Hepatocyte (in vitro differentiated cells): ENCODE measurements at regions not wholly inside any gene's neighbourhood (a gene's known extent, or its start where the extent isn't known, plus 50 kb on each side); places are given as distances from the start of the nearest gene placed in this dataset.

Source experiments
- DNase-seq: peaks from one replicate; pipeline ENCODE4 v3.0.0-alpha.2; 2016; ENCODE audit warnings: low spot score
- H2AFZ ChIP-seq: fragments of 200-600 bp; sonication (generic); 2 replicates; pipeline ENCODE4 v1.6.0; 2016; ENCODE audit warnings: antibody characterized with exemption, mild to moderate bottlenecking
- H3K27ac ChIP-seq: fragments of 200-600 bp; sonication (generic); 2 replicates; pipeline ENCODE4 v1.5.1; 2016; ENCODE audit warnings: mild to moderate bottlenecking
- H3K27me3 ChIP-seq: fragments of 200-600 bp; sonication (generic); 2 replicates; pipeline ENCODE4 v1.6.1; 2016
- H3K36me3 ChIP-seq: fragments of 200-600 bp; sonication (generic); replicated peaks from 2 replicates; pipeline ENCODE4 v1.5.1; 2016; ENCODE audit warnings: low read depth; ENCODE audit not compliant: insufficient read depth
- H3K4me1 ChIP-seq: fragments of 200-600 bp; sonication (generic); 2 replicates; pipeline ENCODE4 v1.5.1; 2016; ENCODE audit warnings: mild to moderate bottlenecking, moderate library complexity; ENCODE audit not compliant: insufficient read depth
- H3K4me2 ChIP-seq: fragments of 200-600 bp; sonication (generic); 2 replicates; pipeline ENCODE4 v1.6.0; 2016
- H3K4me3 ChIP-seq: fragments of 200-600 bp; sonication (generic); 2 replicates; pipeline ENCODE4 v1.5.1; 2016; ENCODE audit warnings: mild to moderate bottlenecking
- H3K79me2 ChIP-seq: fragments of 200-600 bp; sonication (generic); 2 replicates; pipeline ENCODE4 v1.6.0; 2017; ENCODE audit warnings: mild to moderate bottlenecking
- H3K9me2 ChIP-seq: fragments of 200-600 bp; sonication (generic); replicated peaks from 2 replicates; pipeline ENCODE4 v1.6.0; 2017; ENCODE audit warnings: mild to moderate bottlenecking; ENCODE audit not compliant: insufficient read depth
- H3K9me3 ChIP-seq: fragments of 200-600 bp; sonication (generic); 2 replicates; pipeline ENCODE4 v1.5.1; 2016; ENCODE audit warnings: low read depth, mild to moderate bottlenecking
- H4K20me1 ChIP-seq: fragments of 200-600 bp; sonication (generic); 2 replicates; pipeline ENCODE4 v1.6.0; 2016; ENCODE audit warnings: mild to moderate bottlenecking; ENCODE audit not compliant: insufficient read depth, poor library complexity, severe bottlenecking
- CTCF ChIP-seq: fragments of 200-600 bp; sonication (generic); IDR thresholded peaks from 2 replicates; pipeline ENCODE4 v1.5.1; 2016; ENCODE audit warnings: antibody characterized with exemption, mild to moderate bottlenecking; ENCODE audit not compliant: poor library complexity
- EZH2 ChIP-seq: fragments of 200-600 bp; sonication (generic); IDR thresholded peaks from 2 replicates; pipeline ENCODE4 v1.6.1; 2016; ENCODE audit warnings: antibody characterized with exemption, mild to moderate bottlenecking, borderline replicate concordance
- EZH2phosphoT487 ChIP-seq: fragments of 200-600 bp; sonication (generic); IDR thresholded peaks from one replicate; pipeline ENCODE4 v1.6.1; 2018; ENCODE audit warnings: antibody characterized with exemption, mild to moderate bottlenecking, low read depth, moderate library complexity; ENCODE audit not compliant: unreplicated experiment, severe bottlenecking
- WGBS: methylation state at CpG from one replicate; pipeline ENCODE4 v1.1.6; 2016; ENCODE audit warnings: low lambda C conversion rate; ENCODE audit errors: missing lambda C conversion rate; 5-methylcytosine and 5-hydroxymethylcytosine counted together

DNA sequence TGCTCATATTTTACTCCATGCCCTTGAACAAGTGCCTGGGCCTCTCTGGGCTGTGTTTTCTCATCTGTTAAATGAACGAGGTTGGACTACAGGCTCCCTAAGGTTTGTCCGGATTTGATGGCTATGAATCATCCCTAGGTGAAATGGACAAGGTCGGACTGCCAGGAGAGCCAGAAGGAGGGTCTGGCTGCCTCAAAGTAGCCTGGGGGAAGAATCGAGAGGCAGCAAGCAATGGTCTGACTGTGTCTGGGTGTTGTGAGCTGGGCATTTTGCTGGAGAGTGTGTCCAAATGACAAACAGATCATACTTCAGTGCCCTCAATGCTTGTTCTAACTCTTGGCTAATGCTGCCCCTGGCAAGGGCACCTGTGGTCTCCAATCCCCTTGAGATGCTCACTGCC, 730.9 kb downstream of the PTPRU start:
- H4K20me1 ChIP-seq = no peaks in the 10 kb centered on the region
- H3K4me2 ChIP-seq = no peak overlapping the region
- no peak overlapping the region for H2AFZ ChIP-seq
- no peaks in the 10 kb centered on the region for H3K9me2 ChIP-seq
- no peak for DNase-seq
- peaks cover 10% of the 10 kb centered on the region for H3K27me3 ChIP-seq
- no peak for TF ChIP-seq CTCF
- TF ChIP-seq EZH2 = no peak
- TF ChIP-seq EZH2phosphoT487 = no peak
- H3K27ac ChIP-seq = no peak overlapping the region
- no peaks in the 10 kb centered on the region for H3K4me1 ChIP-seq
- no peak overlapping the region for H3K4me3 ChIP-seq
- no peaks in the 10 kb centered on the region for H3K9me3 ChIP-seq
- no peaks in the 10 kb centered on the region for H3K79me2 ChIP-seq
- WGBS = 59% methylated on average over 4 of the region's 4 CpGs
- H3K36me3 ChIP-seq = no peaks in the 10 kb centered on the region

DNA sequence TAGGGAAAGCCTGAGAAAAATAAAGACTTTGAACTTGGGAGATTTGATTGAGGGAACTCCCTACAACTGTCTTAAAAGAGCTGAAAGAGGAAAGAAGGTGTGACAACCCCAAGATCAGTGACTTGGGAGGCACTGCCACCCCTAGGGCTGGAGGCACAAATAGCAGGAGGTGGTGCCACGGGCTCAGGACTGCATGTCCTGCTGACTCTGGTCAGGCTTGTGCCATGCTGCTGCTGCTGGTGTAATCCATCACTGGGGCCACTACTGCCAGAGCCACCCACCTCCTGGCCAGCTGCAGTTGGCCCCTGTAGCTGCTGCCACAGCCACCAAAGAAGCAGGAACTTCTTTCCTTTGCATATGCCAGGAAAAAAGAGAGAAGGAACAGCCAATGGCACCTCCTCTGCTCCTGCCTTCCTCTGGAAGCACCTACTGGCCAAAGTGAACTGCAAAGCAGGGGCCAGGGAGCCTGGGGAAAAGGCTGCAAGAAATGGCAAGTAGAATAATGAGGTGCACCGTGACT, 730.3 kb downstream of the PTPRU start:
- Histone ChIP-seq H3K27me3 (peaks cover 10% of the 10 kb centered on the region), H3K4me3 (no peak overlapping the region), H3K9me3 (no peaks in the 10 kb centered on the region), H3K79me2 (no peaks in the 10 kb centered on the region), H3K36me3 (no peaks in the 10 kb centered on the region), H2AFZ (no peak overlapping the region), H3K9me2 (no peaks in the 10 kb centered on the region), H3K4me1 (no peaks in the 10 kb centered on the region), H3K27ac (no peak overlapping the region), H4K20me1 (no peaks in the 10 kb centered on the region), H3K4me2 (no peak overlapping the region)
- DNase-seq = no peak
- TF ChIP-seq CTCF = no peak
- no peak for TF ChIP-seq EZH2
- no peak for TF ChIP-seq EZH2phosphoT487
- WGBS = 71% methylated on average over 2 of the region's 2 CpGs

GRCh38 chr1:29964718-29965533, 728.6 kb downstream of the PTPRU start:
- Histone ChIP-seq H3K4me1 (no peaks in the 10 kb centered on the region), H2AFZ (no peak overlapping the region), H3K36me3 (no peaks in the 10 kb centered on the region), H3K9me2 (no peaks in the 10 kb centered on the region), H3K27ac (no peak overlapping the region), H3K9me3 (no peaks in the 10 kb centered on the region), H3K4me2 (no peak overlapping the region), H3K4me3 (no peak overlapping the region), H3K27me3 (peaks cover 10% of the 10 kb centered on the region), H4K20me1 (no peaks in the 10 kb centered on the region), H3K79me2 (no peaks in the 10 kb centered on the region)
- TF ChIP-seq EZH2 = no peak
- TF ChIP-seq EZH2phosphoT487 = no peak
- TF ChIP-seq CTCF = no peak
- no peak for DNase-seq
- 81% methylated on average over 18 of the region's 18 CpGs for whole genome bisulfite sequencing
